ENCODE measurements at regions not wholly inside any gene's neighbourhood (a gene's known extent, or its start where the extent isn't known, plus 50 kb on each side); places are given as distances from the start of the nearest gene placed in this dataset.
"Not testable (repeated sequence)": the region's sequence is repeated elsewhere in the genome, so short reads cannot be mapped to it uniquely, and the experiment has no call there.

DNA sequence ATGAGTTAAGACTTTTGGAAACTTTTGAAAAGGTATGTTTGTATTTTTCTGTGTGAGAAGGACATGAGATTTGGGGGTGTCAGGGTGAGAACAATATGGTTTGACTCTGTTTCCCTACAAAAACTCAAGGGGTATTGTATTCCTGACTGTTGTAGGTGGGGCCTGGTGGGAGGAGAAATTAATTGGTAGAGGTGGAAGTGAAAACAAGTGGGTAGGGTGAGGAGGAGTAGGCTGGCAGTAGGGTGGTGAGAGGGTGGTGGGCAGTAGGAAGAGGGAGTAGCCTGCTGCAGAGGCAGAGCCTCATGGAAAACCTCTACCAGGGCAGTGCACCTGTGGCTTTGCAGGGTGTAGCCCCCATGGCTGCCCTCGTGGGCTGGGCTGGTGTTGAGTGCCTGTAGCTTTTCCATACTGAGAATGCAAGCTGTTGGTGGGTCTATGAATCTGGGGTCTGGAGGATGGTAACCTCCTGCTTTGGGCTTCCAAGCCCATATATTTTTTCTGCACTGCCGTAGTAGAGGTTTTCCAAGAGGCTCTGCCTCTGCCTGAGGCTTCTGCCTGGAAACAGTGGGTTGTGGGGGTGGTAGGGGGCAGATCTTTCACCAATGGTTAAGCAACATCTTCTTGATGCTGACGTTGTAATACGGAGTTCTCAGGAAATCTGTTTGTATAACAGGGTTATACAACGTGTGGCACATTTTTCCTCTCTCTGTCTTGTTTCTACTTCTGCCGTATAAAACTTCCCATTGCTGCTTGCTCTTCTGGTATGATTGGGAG, 133.6 kb upstream of the ZNF519 start:
- H3K9me3 Mint-ChIP-seq (ENCODE audit: low read depth); H3K36me3 Mint-ChIP-seq; H3K27me3 Mint-ChIP-seq; H3K27ac Mint-ChIP-seq; DNase-seq; CTCF ChIA-PET; H3K4me3 Mint-ChIP-seq; ATAC-seq: not testable (repeated sequence)
- peaks cover 12% of the 10 kb centered on the region for H3K4me1 Mint-ChIP-seq

DNA sequence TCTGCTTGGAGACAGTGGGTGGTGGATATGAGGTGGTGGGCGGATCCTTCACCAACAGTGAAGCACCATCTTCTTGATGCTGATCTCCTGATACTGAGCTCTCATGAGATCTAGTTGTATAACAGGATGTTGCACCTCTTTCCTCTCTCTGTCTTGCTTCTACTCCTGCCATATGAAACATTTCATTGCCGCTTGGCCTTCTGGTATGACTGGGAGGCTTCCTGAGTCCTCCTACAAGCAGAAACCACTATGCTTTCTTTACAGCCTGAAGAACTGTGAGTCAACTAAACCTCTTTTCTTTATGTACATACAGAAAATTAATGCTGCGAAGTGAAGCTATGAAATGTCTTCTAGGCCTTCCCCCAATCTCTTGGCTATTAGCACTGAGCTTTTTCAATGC, 130.6 kb upstream of the ZNF519 start:
- DNase-seq; CTCF ChIA-PET; H3K36me3 Mint-ChIP-seq; H3K4me3 Mint-ChIP-seq; H3K27ac Mint-ChIP-seq; ATAC-seq; H3K27me3 Mint-ChIP-seq; H3K9me3 Mint-ChIP-seq (ENCODE audit: low read depth): not testable (repeated sequence)
- H3K4me1 Mint-ChIP-seq, result peaks cover 12% of the 10 kb centered on the region

DNA sequence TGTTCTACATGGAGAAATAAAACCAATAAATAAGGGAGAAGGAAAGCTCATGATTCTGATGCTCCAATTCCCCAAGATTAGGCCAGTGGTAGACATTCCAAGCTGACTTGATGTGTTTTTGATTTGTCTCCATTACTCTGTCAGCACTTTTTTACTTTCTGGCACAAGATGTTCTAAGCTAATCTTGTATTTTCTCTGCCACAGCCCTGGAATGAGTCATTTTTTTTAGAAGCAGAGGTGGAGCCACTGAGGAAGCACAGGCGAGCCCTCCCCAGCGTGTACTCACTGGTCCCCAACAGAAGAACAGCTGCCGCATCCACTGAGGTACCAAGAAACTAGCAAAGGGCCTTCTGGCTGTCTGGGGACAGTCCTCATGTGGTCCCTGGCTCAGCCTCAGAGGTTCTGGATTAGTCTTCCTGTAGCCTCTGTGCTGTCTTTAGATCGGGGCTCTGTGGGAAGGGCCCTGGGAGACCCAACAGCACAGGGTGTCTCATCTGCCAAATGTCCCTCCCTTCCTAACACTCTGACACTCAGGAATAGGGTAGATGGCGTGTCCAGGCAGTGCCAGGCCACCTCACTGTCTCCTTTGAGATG, 117.9 kb upstream of the ZNF519 start:
- H3K27me3 Mint-ChIP-seq; H3K4me1 Mint-ChIP-seq; CTCF ChIA-PET; DNase-seq; H3K9me3 Mint-ChIP-seq (ENCODE audit: low read depth); ATAC-seq; H3K4me3 Mint-ChIP-seq; H3K27ac Mint-ChIP-seq: not testable (repeated sequence)
- H3K36me3 Mint-ChIP-seq, result peaks cover 23% of the 10 kb centered on the region

DNA sequence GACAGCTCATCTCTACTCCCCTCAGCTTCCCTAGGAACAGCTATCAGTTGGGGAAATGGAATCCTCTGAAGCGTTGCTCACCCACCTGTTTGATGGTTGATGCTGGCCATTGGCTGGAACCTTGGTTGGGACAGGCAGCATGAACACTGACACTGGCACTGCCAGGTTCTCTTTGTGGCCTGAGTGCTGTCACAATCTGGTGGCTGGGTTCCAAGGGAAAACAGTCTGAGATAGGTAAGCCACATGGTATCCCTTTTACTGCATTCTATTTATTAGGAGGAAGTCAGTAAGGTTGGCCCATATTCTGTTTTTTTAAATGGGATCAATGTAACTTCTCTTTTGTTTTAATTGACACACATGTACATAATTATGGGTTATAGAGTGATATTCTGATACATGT, 107.0 kb upstream of the ZNF519 start:
- H3K27ac Mint-ChIP-seq, result peak overlapping the region; percentile 1
- peaks cover 17% of the 10 kb centered on the region for H3K36me3 Mint-ChIP-seq
- not testable (repeated sequence) for DNase-seq; H3K9me3 Mint-ChIP-seq (ENCODE audit: low read depth); ATAC-seq; H3K27me3 Mint-ChIP-seq; H3K4me3 Mint-ChIP-seq
- CTCF ChIA-PET, result interaction anchor here (1.0 kb wide), 1 partner anchor 61 kb away, joined by 4 read pairs; no protein-coding TSS in a partner anchor
- H3K4me1 Mint-ChIP-seq, result peaks cover 28% of the 10 kb centered on the region

DNA sequence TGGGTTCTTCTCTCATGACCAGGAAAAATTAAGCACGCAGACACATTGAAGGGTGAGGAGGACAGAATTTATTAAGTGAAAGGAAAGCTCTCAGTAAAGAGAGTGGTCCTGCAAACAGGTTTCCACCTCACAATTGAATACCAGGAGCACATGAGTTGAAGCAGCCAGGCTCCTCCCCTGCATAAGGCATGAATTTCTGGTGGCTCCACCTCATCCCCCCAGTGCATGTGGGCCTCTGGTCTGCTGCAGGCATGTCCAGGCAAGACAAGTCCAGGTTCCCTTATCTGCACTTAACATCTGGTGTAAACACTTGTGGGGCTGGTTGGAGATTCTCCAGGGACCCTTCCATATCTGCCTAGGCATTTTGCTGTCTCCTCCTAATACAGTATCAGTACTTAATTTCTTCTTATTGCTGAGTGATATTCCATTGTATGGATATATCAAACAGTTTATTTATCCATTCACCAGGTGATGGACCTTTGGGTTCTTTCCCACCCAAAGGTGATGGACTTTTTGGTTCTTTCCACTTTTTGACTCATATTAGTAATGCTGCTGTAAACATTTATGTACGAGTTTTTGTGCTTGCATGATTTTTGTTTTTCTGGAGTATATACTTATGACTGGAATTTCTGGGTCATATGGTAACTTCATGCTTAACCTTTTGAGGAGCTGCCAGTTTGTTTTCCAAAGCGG, 104.3 kb upstream of the ZNF519 start:
- CTCF ChIA-PET; H3K9me3 Mint-ChIP-seq (ENCODE audit: low read depth): not testable (repeated sequence)

DNA sequence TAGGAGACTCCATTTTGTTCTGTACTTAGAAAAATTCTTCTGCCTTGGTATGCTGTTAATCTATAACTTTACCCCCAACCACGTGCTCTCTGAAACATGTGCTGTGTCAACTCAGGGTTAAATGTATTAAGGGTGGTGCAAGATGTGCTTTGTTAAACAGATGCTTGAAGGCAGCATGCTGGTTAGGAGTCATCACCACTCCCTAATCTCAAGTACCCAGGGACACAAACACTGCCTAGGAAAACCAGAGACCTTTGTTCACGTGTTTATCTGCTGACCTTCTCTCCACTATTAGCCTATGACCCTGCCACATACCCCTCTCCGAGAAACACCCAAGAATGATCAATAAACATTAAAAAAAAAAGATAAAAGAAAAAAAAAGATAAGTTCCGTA, 93.0 kb upstream of the ZNF519 start:
- H3K4me1 Mint-ChIP-seq; H3K27ac Mint-ChIP-seq; H3K9me3 Mint-ChIP-seq (ENCODE audit: low read depth); H3K27me3 Mint-ChIP-seq; CTCF ChIA-PET; H3K4me3 Mint-ChIP-seq; ATAC-seq; DNase-seq: not testable (repeated sequence)
- H3K36me3 Mint-ChIP-seq, result peaks cover 30% of the 10 kb centered on the region

More for the DNA sequence above, 104.3 kb upstream of the ZNF519 start:
- not testable (repeated sequence) for H3K27me3 Mint-ChIP-seq, ATAC-seq, DNase-seq, H3K27ac Mint-ChIP-seq, H3K4me3 Mint-ChIP-seq
- H3K4me1 Mint-ChIP-seq, result peaks cover 29% of the 10 kb centered on the region
- peaks cover 11% of the 10 kb centered on the region for H3K36me3 Mint-ChIP-seq

DNA sequence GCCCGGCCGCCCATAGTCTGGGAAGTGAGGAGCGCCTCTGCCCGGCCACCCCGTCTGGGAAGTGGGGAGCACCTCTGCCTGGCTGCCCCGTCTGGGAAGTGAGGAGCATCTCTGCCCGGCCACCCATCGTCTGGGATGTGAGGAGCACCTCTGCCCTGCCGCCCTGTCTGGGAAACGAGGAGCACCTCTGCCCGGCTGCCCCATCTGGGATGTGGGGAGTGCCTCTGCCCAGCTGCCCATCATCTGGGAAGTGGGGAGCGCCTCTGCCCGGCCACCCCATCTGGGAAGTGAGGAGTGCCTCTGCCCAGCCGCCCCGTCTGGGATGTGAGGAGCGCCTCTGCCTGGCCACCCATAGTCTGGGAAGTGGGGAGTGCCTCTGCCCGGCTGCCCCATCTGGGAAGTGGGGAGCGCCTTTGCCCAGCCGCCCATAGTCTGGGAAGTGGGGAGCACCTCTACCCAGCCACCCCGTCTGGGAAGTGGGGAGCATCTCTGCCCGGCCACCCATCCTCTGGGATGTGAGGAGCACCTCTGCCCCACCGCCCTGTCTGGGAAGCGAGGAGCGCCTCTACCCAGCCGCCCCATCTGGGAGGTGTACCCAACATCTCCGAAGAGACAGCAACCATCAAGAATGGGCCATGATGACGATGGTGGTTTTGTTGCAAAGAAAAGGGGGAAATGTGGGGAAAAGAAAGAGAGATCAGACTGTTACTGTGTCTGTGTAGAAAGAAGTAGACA, 92.5 kb upstream of the ZNF519 start:
- H3K4me3 Mint-ChIP-seq; H3K9me3 Mint-ChIP-seq (ENCODE audit: low read depth); H3K4me1 Mint-ChIP-seq; CTCF ChIA-PET; DNase-seq; H3K27ac Mint-ChIP-seq; H3K27me3 Mint-ChIP-seq; ATAC-seq: not testable (repeated sequence)
- H3K36me3 Mint-ChIP-seq, result peaks cover 31% of the 10 kb centered on the region

DNA sequence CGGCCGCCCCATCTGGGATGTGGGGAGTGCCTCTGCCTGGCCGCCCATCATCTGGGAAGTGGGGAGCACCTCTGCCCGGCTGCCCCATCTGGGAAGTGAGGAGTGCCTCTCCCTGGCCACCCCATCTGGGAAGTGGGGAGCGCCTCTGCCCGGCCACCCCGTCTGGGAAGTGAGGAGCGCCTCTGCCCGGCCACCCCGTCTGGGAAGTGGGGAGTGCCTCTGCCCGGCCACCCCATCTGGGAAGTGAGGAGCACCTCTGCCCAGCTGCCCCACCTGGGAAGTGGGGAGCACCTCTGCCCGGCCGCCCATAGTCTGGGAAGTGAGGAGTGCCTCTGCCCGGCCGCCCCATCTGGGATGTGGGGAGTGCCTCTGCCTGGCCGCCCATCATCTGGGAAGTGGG, 91.7 kb upstream of the ZNF519 start:
- H3K4me3 Mint-ChIP-seq; H3K27ac Mint-ChIP-seq; H3K9me3 Mint-ChIP-seq (ENCODE audit: low read depth); CTCF ChIA-PET; H3K4me1 Mint-ChIP-seq; ATAC-seq; H3K27me3 Mint-ChIP-seq; DNase-seq: not testable (repeated sequence)
- peaks cover 31% of the 10 kb centered on the region for H3K36me3 Mint-ChIP-seq

DNA sequence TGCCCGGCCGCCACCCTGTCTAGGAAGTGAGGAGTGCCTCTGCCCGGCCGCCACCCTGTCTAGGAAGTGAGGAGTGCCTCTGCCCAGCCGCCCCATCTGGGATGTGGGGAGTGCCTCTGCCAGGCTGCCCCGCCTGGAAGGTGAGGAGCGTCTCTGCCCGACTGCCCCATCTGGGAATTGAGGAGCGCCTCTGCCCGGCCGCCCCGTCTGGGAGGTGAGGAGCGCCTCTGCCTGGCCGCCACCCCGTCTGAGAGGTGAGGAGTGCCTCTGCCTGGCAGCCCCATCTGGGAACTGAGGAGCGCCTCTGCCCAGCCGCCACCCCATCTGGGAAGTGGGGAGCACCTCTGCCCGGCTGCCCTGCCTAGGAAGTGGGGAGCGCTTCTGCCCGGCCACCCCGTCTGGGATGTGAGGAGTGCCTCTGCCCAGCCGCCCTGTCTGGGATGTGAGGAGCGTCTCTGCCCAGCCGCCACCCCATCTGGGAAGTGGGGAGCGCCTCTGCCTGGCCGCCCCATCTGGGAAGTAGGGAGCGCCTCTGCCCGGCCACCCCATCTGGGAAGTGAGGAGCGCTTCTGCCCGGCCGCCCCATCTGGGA, 91.1 kb upstream of the ZNF519 start:
- H3K27ac Mint-ChIP-seq; H3K9me3 Mint-ChIP-seq (ENCODE audit: low read depth); H3K4me1 Mint-ChIP-seq; DNase-seq; H3K27me3 Mint-ChIP-seq; H3K4me3 Mint-ChIP-seq; ATAC-seq; CTCF ChIA-PET: not testable (repeated sequence)
- peaks cover 30% of the 10 kb centered on the region for H3K36me3 Mint-ChIP-seq

DNA sequence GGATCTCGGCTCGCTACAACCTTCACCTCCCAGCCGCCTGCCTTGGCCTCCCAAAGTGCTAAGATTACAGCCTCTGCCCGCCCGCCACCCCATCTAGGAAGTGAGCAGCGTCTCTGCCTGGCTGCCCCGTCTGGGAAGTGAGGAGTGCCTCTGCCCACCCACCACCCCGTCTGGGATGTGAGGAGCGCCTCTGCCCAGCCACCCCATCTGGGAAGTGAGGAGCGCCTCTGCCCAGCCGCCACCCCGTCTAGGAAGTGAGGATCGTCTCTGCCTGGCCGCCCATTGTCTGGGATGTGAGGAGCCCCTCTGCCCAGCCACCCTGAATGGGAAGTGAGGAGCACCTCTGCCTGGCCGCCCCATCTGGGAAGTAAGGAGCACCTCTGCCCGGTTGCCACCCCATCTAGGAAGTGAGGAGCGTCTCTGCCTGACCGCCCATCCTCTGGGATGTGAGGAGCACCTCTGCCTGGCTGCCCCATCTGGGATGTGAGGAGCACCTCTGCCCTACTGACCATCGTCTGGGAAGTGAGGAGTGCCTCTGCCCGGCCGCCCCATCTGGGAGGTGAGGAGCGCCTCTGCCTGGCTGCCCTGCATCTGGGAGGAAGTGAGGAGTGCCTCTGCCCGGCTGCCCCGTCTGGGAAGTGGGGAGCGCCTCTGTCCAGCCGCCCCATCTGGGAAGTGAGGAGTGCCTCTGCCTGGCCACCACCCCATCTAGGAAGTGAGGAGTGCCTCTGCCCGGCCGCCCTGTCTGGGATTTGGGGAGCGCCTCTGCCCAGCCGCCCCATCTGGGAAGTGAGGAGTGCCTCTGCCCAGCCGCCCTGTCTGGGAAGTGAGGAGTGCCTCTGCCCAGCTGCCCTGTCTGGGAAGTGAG, 90.4 kb upstream of the ZNF519 start:
- CTCF ChIA-PET; H3K4me3 Mint-ChIP-seq; H3K9me3 Mint-ChIP-seq (ENCODE audit: low read depth); H3K27ac Mint-ChIP-seq; H3K27me3 Mint-ChIP-seq; ATAC-seq; DNase-seq; H3K4me1 Mint-ChIP-seq: not testable (repeated sequence)
- H3K36me3 Mint-ChIP-seq, result peaks cover 32% of the 10 kb centered on the region

DNA sequence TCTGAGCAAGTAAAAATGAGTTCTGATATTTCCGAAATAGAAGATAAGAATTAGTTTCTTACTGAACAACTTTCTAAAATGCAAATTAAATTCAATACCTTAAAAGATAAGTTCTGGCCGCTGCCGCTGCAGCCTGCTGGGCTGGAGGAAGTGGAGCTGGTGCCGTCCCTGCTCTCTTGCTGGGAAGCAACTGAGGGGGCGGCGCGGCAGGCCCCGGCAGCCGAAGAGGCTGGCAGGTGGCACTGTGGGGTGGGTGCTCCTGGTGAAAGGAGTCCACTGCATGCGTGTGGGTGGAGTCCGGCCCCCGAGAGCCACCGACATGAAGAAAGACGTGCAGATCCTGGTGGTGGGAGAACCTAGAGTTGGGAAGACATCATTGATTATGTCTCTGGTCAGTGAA, 89.5 kb upstream of the ZNF519 start:
- no peaks in the 10 kb centered on the region for H3K9me3 Mint-ChIP-seq (ENCODE audit: low read depth)
- H3K36me3 Mint-ChIP-seq, result peaks cover 28% of the 10 kb centered on the region
- CTCF ChIA-PET, result no interaction called here
- no peak for DNase-seq
- H3K4me1 Mint-ChIP-seq, result no peaks in the 10 kb centered on the region
- no peak overlapping the region for H3K27ac Mint-ChIP-seq
- no peak overlapping the region for H3K4me3 Mint-ChIP-seq
- ATAC-seq, result no peak
- H3K27me3 Mint-ChIP-seq, result no peaks in the 10 kb centered on the region

DNA sequence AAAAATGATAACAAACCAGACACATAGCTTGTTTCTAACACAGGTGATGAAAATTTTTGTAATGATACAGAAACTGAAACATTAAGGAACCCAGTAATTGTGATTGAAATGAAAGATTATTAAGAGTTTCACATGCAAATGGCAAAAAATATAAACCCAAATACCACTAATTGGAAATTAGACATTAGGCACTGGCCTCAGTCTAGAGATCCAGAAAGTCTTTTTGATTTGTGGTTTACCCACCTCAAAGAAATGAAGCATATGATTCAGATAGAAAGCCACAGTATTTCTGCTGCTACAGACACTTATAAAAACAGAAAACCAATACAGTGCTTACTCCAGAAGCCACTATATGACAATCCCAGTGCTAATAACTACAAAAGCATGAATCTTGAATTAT, 83.7 kb upstream of the ZNF519 start:
- peaks cover 23% of the 10 kb centered on the region for H3K4me1 Mint-ChIP-seq
- H3K9me3 Mint-ChIP-seq (ENCODE audit: low read depth); H3K4me3 Mint-ChIP-seq; CTCF ChIA-PET; ATAC-seq; DNase-seq; H3K27me3 Mint-ChIP-seq; H3K27ac Mint-ChIP-seq: not testable (repeated sequence)
- peaks cover 14% of the 10 kb centered on the region for H3K36me3 Mint-ChIP-seq
